ENCODE measurements at regions not wholly inside any gene's neighbourhood (a gene's known extent, or its start where the extent isn't known, plus 50 kb on each side); places are given as distances from the start of the nearest gene placed in this dataset.

- no peak for TF ChIP-seq CTCF (IDR thresholded peaks at IDR 0.05; ENCODE audit: insufficient read depth, low read length)
- TF ChIP-seq GABPA (IDR thresholded peaks at IDR 0.05; ENCODE audit: low read depth) = no peak
- TF ChIP-seq POLR2AphosphoS5 (IDR thresholded peaks at IDR 0.05; ENCODE audit: low read depth) = no peak
- no peak for TF ChIP-seq REST (IDR thresholded peaks at IDR 0.05; ENCODE audit: insufficient replicate concordance, low read depth)
- no peak for TF ChIP-seq SPI1 (IDR thresholded peaks at IDR 0.05; ENCODE audit: borderline replicate concordance, low read depth)
These were observed 276.1 kb upstream of the SIX2 start for GRCh38 chr2:45285311-45285710.
